Trophoblast cell (in vitro differentiated cells and primary cell): ENCODE measurements at regions not wholly inside any gene's neighbourhood (a gene's known extent, or its start where the extent isn't known, plus 50 kb on each side); places are given as distances from the start of the nearest gene placed in this dataset.

ENCODE experiments used
- DNase-seq, 2 donors: peaks; one replicate each; pipeline ENCODE4 v3.0.0-alpha.2; 2016
- H2AFZ ChIP-seq: 2 replicates; pipeline ENCODE4 v1.6.1; 2013; ENCODE audit warnings: low read length, moderate library complexity, mild to moderate bottlenecking; ENCODE audit not compliant: insufficient read depth, poor library complexity
- H2AK5ac ChIP-seq: 2 replicates; pipeline ENCODE4 v1.6.1; 2013; ENCODE audit warnings: mild to moderate bottlenecking, low read length
- H2BK120ac ChIP-seq: 2 replicates; pipeline ENCODE4 v1.6.1; 2013; ENCODE audit warnings: low read length, mild to moderate bottlenecking, moderate library complexity; ENCODE audit not compliant: insufficient read depth, poor library complexity
- H2BK12ac ChIP-seq: 2 replicates; pipeline ENCODE4 v1.6.1; 2013; ENCODE audit warnings: mild to moderate bottlenecking, low read length, moderate library complexity
- H2BK5ac ChIP-seq: 2 replicates; pipeline ENCODE4 v1.6.1; 2013; ENCODE audit warnings: low read length, low read depth, moderate library complexity, mild to moderate bottlenecking; ENCODE audit not compliant: poor library complexity
- H3K14ac ChIP-seq: 2 replicates; pipeline ENCODE4 v1.6.1; 2013; ENCODE audit warnings: mild to moderate bottlenecking, low read length
- H3K18ac ChIP-seq: 2 replicates; pipeline ENCODE4 v1.6.1; 2013; ENCODE audit warnings: mild to moderate bottlenecking, low read length
- H3K23ac ChIP-seq: 2 replicates; pipeline ENCODE4 v1.6.1; 2013; ENCODE audit warnings: low read length
- H3K27ac ChIP-seq: 2 replicates; pipeline ENCODE4 v1.5.1; 2013; ENCODE audit warnings: low read depth, mild to moderate bottlenecking, inconsistent platforms, low read length, moderate library complexity
- H3K27me3 ChIP-seq: 2 replicates; pipeline ENCODE4 v1.6.1; 2013; ENCODE audit warnings: inconsistent platforms, mild to moderate bottlenecking, low read length, moderate library complexity; ENCODE audit not compliant: insufficient read depth
- H3K36me3 ChIP-seq, 2 experiments: 1 replicate in 1 of 2; 2 replicates in 1 of 2; pipeline ENCODE4 v1.6.1; 2013; ENCODE audit warnings: low read length in 2 of 2, mild to moderate bottlenecking in 2 of 2, moderate library complexity in 1 of 2; ENCODE audit not compliant: insufficient read depth in 2 of 2, control insufficient read depth in 1 of 2
- H3K4ac ChIP-seq: 2 replicates; pipeline ENCODE4 v1.6.1; 2013; ENCODE audit warnings: low read depth, mild to moderate bottlenecking, low read length, moderate library complexity
- H3K4me1 ChIP-seq, 2 experiments: 1 replicate in 1 of 2; 2 replicates in 1 of 2; pipeline ENCODE4 v1.6.1; 2013; ENCODE audit warnings: low read length in 2 of 2, mild to moderate bottlenecking in 2 of 2, moderate library complexity in 1 of 2; ENCODE audit not compliant: insufficient read depth in 2 of 2, control insufficient read depth in 1 of 2
- H3K4me2 ChIP-seq: 2 replicates; pipeline ENCODE4 v1.6.1; 2013; ENCODE audit warnings: inconsistent platforms, mild to moderate bottlenecking, low read length, moderate library complexity
- H3K4me3 ChIP-seq: 2 replicates; pipeline ENCODE4 v1.5.1; 2013; ENCODE audit warnings: mild to moderate bottlenecking, low read depth, low read length, inconsistent platforms
- H3K79me1 ChIP-seq: one replicate; pipeline ENCODE4 v1.6.1; 2013; ENCODE audit warnings: low read length
- H3K79me2 ChIP-seq: 2 replicates; pipeline ENCODE4 v1.6.1; 2013; ENCODE audit warnings: low read length, mild to moderate bottlenecking; ENCODE audit not compliant: control insufficient read depth, insufficient read depth, poor library complexity
- H3K9ac ChIP-seq: 2 replicates; pipeline ENCODE4 v1.6.1; 2013; ENCODE audit warnings: mild to moderate bottlenecking, low read length
- H3K9me3 ChIP-seq: 2 replicates; pipeline ENCODE4 v1.6.1; 2013; ENCODE audit warnings: low read depth, mild to moderate bottlenecking, control low read depth, inconsistent platforms, low read length; ENCODE audit not compliant: insufficient read depth
- H4K12ac ChIP-seq: 2 replicates; pipeline ENCODE4 v1.6.1; 2013; ENCODE audit warnings: low read depth, mild to moderate bottlenecking, low read length, moderate library complexity
- H4K8ac ChIP-seq: 2 replicates; pipeline ENCODE4 v1.6.1; 2013; ENCODE audit warnings: low read depth, mild to moderate bottlenecking, low read length, moderate library complexity
- H4K91ac ChIP-seq: one replicate; pipeline ENCODE4 v1.6.1; 2013; ENCODE audit warnings: low read depth, mild to moderate bottlenecking, low read length, moderate library complexity
- WGBS: extraction: QIAGEN DNeasy Blood & Tissue Kit; methylation state at CpG from one replicate; pipeline ENCODE4 v1.1.7; 2013; ENCODE audit warnings: missing lambda C conversion rate; ENCODE audit not compliant: insufficient read length, insufficient coverage; ENCODE audit errors: extremely low coverage; 5-methylcytosine and 5-hydroxymethylcytosine counted together

DNA sequence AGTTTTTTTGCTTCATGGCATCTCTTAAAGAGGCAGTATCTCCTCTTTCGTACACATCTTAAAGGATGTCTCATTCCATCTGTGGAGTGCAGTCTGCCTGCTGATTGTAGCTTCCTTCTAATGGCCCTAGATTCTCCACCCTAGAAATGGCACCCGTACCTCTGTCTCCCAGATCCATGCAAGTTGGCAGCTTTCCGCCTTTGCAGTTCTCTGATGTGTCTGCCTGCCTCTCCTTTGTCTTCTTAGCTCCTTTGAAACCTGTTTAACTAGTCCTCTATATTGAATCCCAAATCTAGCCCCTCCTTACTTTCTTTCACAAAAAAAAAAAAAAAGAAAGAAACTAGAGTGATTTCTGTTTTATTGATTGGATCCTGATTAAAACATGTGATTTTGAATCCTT lies 1025.0 kb downstream of the ZPLD1 start:
- Histone ChIP-seq H3K4me1 (peaks cover 0 to 2% of the 10 kb centered on the region in 2 experiments), H3K36me3 (no peaks in the 10 kb centered on the region), H3K79me1 (no peaks in the 10 kb centered on the region), H3K23ac (no peak overlapping the region), H2AK5ac (no peak overlapping the region), H3K14ac (no peak overlapping the region), H3K9ac (no peak overlapping the region), H3K4me2 (no peak overlapping the region), H3K79me2 (no peaks in the 10 kb centered on the region), H2BK5ac (no peak overlapping the region), H3K4me3 (no peak overlapping the region), H3K27me3 (no peaks in the 10 kb centered on the region), H2BK12ac (no peak overlapping the region), H4K8ac (no peak overlapping the region), H2BK120ac (no peak overlapping the region), H3K27ac (no peak overlapping the region), H2AFZ (no peak overlapping the region), H3K4ac (no peak overlapping the region), H4K91ac (no peak overlapping the region), H3K18ac (no peak overlapping the region), H3K9me3 (no peaks in the 10 kb centered on the region), H4K12ac (no peak overlapping the region)
- no peak for DNase-seq
- no CpG with 5 or more reads among the region's 3 CpGs for WGBS

DNA sequence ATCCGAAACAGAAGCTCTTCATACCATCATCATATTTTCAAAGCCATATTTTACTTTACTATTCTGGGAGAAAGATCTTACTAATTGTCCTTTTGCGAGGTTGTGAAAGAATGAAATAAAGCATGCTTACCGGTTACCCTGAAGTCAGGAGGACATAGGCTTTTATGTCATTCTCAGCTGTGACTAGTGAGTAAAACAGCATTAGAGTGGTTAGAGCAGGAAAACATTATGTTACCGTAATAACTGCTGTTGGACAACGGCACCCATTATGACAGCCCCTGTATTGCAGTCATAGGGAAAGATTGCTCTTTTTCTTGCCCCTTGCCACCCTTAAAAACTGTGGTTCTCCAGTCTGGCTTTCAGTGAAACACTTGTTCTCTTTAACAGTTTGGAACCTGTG lies 1035.7 kb downstream of the ZPLD1 start:
- Histone ChIP-seq H4K12ac (no peak overlapping the region), H3K79me2 (no peaks in the 10 kb centered on the region), H3K14ac (no peak overlapping the region), H2BK120ac (no peak overlapping the region), H3K4me3 (no peak overlapping the region), H2BK12ac (no peak overlapping the region), H3K9me3 (no peaks in the 10 kb centered on the region), H3K23ac (no peak overlapping the region), H2AFZ (no peak overlapping the region), H3K36me3 (no peaks in the 10 kb centered on the region), H4K91ac (no peak overlapping the region), H3K27me3 (no peaks in the 10 kb centered on the region), H2BK5ac (no peak overlapping the region), H3K4me1 (no peaks in the 10 kb centered on the region), H3K4ac (no peak overlapping the region), H3K9ac (no peak overlapping the region), H3K79me1 (no peaks in the 10 kb centered on the region), H4K8ac (no peak overlapping the region), H2AK5ac (no peak overlapping the region), H3K4me2 (no peak overlapping the region), H3K27ac (no peak overlapping the region), H3K18ac (no peak overlapping the region)
- WGBS = no CpG with 5 or more reads among the region's 5 CpGs
- DNase-seq = no peak

DNA sequence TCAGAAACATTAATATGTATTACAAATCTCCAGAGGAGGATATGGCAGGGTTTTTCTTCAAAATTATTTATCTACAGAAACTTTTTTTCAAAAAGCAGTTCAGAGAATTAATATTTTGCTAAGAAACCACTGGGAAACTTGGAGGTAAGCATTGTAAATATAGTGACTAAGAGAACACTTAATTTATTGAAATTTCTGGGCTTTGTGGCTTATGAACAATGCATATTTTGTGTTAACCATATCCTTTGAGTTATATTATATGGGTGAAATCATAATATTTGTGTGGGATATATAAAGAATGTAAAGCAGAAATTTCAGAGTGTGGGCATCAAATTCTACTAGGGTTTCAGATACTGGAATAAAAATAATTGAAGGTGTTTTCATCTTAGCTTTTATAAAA lies 1059.2 kb downstream of the ZPLD1 start:
- Histone ChIP-seq H3K79me2 (no peaks in the 10 kb centered on the region), H2AFZ (no peak overlapping the region), H4K12ac (no peak overlapping the region), H3K4me2 (no peak overlapping the region), H3K4me1 (no peaks in the 10 kb centered on the region), H2BK12ac (no peak overlapping the region), H3K4ac (no peak overlapping the region), H4K8ac (no peak overlapping the region), H3K36me3 (no peaks in the 10 kb centered on the region), H2AK5ac (no peak overlapping the region), H4K91ac (no peak overlapping the region), H3K27ac (no peak overlapping the region), H3K9me3 (no peaks in the 10 kb centered on the region), H2BK120ac (no peak overlapping the region), H3K18ac (no peak overlapping the region), H3K27me3 (no peaks in the 10 kb centered on the region), H3K23ac (no peak overlapping the region), H2BK5ac (no peak overlapping the region), H3K4me3 (no peak overlapping the region), H3K79me1 (no peaks in the 10 kb centered on the region), H3K9ac (no peak overlapping the region), H3K14ac (no peak overlapping the region)
- no peak for DNase-seq

DNA sequence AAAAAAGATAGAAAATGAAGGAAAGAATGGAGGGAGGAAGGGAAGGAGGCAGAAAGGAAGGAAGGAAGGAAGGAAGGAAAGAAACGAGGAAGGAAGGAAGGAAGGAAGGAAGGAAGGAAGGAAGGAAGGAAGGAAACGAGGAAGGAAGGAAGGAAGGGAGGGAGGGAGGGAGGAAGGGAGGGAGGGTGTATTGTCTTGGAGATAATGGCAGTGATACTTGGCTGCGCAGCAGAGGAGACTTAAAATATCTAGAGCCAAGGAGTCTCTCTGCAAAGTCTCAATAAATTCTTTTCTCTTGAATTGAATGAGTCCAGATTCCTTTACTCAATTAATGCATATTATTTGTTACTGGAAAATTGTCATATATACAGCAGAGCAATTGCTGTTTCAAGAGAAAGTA lies 1059.7 kb downstream of the ZPLD1 start:
- Histone ChIP-seq H3K4ac (no peak overlapping the region), H3K23ac (no peak overlapping the region), H3K18ac (no peak overlapping the region), H3K14ac (no peak overlapping the region), H3K9ac (no peak overlapping the region), H4K12ac (no peak overlapping the region), H3K79me2 (no peaks in the 10 kb centered on the region), H3K27me3 (no peaks in the 10 kb centered on the region), H2BK5ac (no peak overlapping the region), H3K36me3 (no peaks in the 10 kb centered on the region), H3K4me1 (no peaks in the 10 kb centered on the region), H3K4me3 (no peak overlapping the region), H2AK5ac (no peak overlapping the region), H2BK12ac (no peak overlapping the region), H3K9me3 (no peaks in the 10 kb centered on the region), H2BK120ac (no peak overlapping the region), H2AFZ (no peak overlapping the region), H4K91ac (no peak overlapping the region), H4K8ac (no peak overlapping the region), H3K27ac (no peak overlapping the region), H3K4me2 (no peak overlapping the region), H3K79me1 (no peaks in the 10 kb centered on the region)
- no peak for DNase-seq
- no CpG with 5 or more reads among the region's 3 CpGs for WGBS

DNA sequence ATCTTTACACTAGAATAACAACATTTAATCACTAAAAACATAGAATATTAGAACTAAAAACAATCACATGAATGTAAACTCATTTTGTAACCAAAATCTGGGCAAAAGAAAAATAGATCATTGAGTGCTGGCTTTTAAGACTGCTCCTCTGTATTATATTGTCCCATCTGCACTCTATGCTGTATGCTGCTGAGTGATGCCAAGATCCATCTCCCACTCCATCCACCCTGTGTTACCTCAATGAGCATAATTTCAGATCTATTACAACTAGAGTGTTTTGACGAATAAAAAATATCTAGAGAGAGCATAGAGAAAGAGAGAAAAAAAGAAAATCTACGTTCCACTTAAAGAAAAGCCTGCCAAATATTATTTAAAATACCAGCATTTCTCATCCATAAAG lies 1060.4 kb downstream of the ZPLD1 start:
- no peak overlapping the region for H2BK12ac ChIP-seq
- no peak overlapping the region for H2BK5ac ChIP-seq
- H3K79me2 ChIP-seq = no peaks in the 10 kb centered on the region
- H3K36me3 ChIP-seq = no peaks in the 10 kb centered on the region
- WGBS = no CpG with 5 or more reads among the region's 2 CpGs
- no peaks in the 10 kb centered on the region for H3K27me3 ChIP-seq
- H3K4me3 ChIP-seq = no peak overlapping the region
- H3K14ac ChIP-seq = no peak overlapping the region
- no peak overlapping the region for H3K4ac ChIP-seq
- no peak overlapping the region for H4K12ac ChIP-seq
- H3K4me2 ChIP-seq = no peak overlapping the region
- H3K79me1 ChIP-seq = no peaks in the 10 kb centered on the region
- no peak overlapping the region for H4K91ac ChIP-seq
- no peak overlapping the region for H3K27ac ChIP-seq
- no peak overlapping the region for H3K18ac ChIP-seq
- H3K4me1 ChIP-seq = no peaks in the 10 kb centered on the region
- H2BK120ac ChIP-seq = no peak overlapping the region
- H3K23ac ChIP-seq = no peak overlapping the region
- DNase-seq = no peak
- no peak overlapping the region for H2AFZ ChIP-seq
- H4K8ac ChIP-seq = no peak overlapping the region
- H3K9me3 ChIP-seq = no peaks in the 10 kb centered on the region
- H2AK5ac ChIP-seq = no peak overlapping the region
- H3K9ac ChIP-seq = no peak overlapping the region
